DND-41 (cell line): ENCODE measurements at regions not wholly inside any gene's neighbourhood (a gene's known extent, or its start where the extent isn't known, plus 50 kb on each side); places are given as distances from the start of the nearest gene placed in this dataset.
A peak's percentile ranks its signal among the peaks of the same experiment; 100 is the strongest.

Experiments used
- ATAC-seq: fragments of 200-7000 bp; cut with Tn5 transposase; 3 replicates; pipeline ENCODE4 v1.9.1; 2021; ENCODE audit warnings: low read depth; ENCODE audit not compliant: insufficient read depth
- DNase-seq: peaks from one replicate; pipeline ENCODE4 v3.0.0-alpha.2; 2020
- H2AFZ ChIP-seq: 2 replicates; pipeline ENCODE4 v1.6.0; 2012; ENCODE audit warnings: low read depth, low read length
- H3K27ac ChIP-seq: 2 replicates; pipeline ENCODE4 v1.5.1; 2012; ENCODE audit warnings: low read length, inconsistent platforms
- H3K27me3 ChIP-seq: fragments of 200-600 bp; sonication (generic); 2 replicates; pipeline ENCODE4 v1.6.0; 2012; ENCODE audit warnings: low read length, mild to moderate bottlenecking, inconsistent platforms; ENCODE audit not compliant: insufficient read depth, poor library complexity
- H3K36me3 ChIP-seq: 2 replicates; pipeline ENCODE4 v1.5.1; 2012; ENCODE audit warnings: low read length, inconsistent platforms; ENCODE audit not compliant: insufficient read depth
- H3K4me1 ChIP-seq: 2 replicates; pipeline ENCODE4 v1.5.1; 2012; ENCODE audit warnings: mild to moderate bottlenecking, low read length; ENCODE audit not compliant: insufficient read depth
- H3K4me2 ChIP-seq: 2 replicates; pipeline ENCODE4 v1.6.0; 2012; ENCODE audit warnings: mild to moderate bottlenecking, moderate library complexity, low read length, inconsistent platforms; ENCODE audit not compliant: insufficient read depth
- H3K4me3 ChIP-seq, 2 experiments: fragments of 200-600 bp in 1 of 2; shearing (Covaris generic) in 1 of 2; 2 replicates each; pipeline ENCODE4 v1.5.1; 2012 to 2016; ENCODE audit warnings: inconsistent platforms in 2 of 2, low read length in 2 of 2, mild to moderate bottlenecking in 2 of 2, low read depth in 1 of 2, moderate library complexity in 1 of 2
- H3K79me2 ChIP-seq: 2 replicates; pipeline ENCODE4 v1.6.0; 2012; ENCODE audit warnings: low read length, inconsistent platforms; ENCODE audit not compliant: insufficient read depth
- H3K9ac ChIP-seq: 2 replicates; pipeline ENCODE4 v1.6.0; 2012; ENCODE audit warnings: low read depth, mild to moderate bottlenecking, inconsistent platforms, low read length, moderate library complexity
- H3K9me3 ChIP-seq: 2 replicates; pipeline ENCODE4 v1.5.1; 2012; ENCODE audit warnings: low read length, moderate library complexity, mild to moderate bottlenecking, inconsistent platforms; ENCODE audit not compliant: insufficient read depth, severe bottlenecking
- H4K20me1 ChIP-seq: 2 replicates; pipeline ENCODE4 v1.6.0; 2012; ENCODE audit warnings: low read length; ENCODE audit not compliant: insufficient read depth
- EZH2 ChIP-seq: IDR thresholded peaks from 3 replicates; pipeline ENCODE4 v1.6.1; 2012; ENCODE audit warnings: borderline replicate concordance, low read depth, mild to moderate bottlenecking, moderate library complexity, low read length, inconsistent platforms; ENCODE audit not compliant: severe bottlenecking
- TF ChIP-seq, protein P1 (sequence below): IDR thresholded peaks from 2 replicates; pipeline ENCODE4 v1.5.1; 2012; ENCODE audit warnings: borderline replicate concordance, low read length, moderate library complexity, mild to moderate bottlenecking; ENCODE audit not compliant: poor library complexity, severe bottlenecking; ENCODE audit errors: extremely low read depth

GRCh38 chr2:16774980-16775898, 109.6 kb upstream of the CYRIA start:
- ATAC-seq (no peak), DNase-seq (no peak)
- H2AFZ ChIP-seq = no peak overlapping the region
- no peak overlapping the region for H3K4me2 ChIP-seq
- no peaks in the 10 kb centered on the region for H3K4me1 ChIP-seq
- H3K9ac ChIP-seq = no peak overlapping the region
- H3K27ac ChIP-seq = no peak overlapping the region
- H3K4me3 ChIP-seq = no peak overlapping the region
- H3K79me2 ChIP-seq = no peaks in the 10 kb centered on the region
- no peaks in the 10 kb centered on the region for H3K27me3 ChIP-seq
- no peaks in the 10 kb centered on the region for H3K36me3 ChIP-seq
- no peaks in the 10 kb centered on the region for H4K20me1 ChIP-seq
- no peaks in the 10 kb centered on the region for H3K9me3 ChIP-seq
- TF ChIP-seq, protein P1, sequence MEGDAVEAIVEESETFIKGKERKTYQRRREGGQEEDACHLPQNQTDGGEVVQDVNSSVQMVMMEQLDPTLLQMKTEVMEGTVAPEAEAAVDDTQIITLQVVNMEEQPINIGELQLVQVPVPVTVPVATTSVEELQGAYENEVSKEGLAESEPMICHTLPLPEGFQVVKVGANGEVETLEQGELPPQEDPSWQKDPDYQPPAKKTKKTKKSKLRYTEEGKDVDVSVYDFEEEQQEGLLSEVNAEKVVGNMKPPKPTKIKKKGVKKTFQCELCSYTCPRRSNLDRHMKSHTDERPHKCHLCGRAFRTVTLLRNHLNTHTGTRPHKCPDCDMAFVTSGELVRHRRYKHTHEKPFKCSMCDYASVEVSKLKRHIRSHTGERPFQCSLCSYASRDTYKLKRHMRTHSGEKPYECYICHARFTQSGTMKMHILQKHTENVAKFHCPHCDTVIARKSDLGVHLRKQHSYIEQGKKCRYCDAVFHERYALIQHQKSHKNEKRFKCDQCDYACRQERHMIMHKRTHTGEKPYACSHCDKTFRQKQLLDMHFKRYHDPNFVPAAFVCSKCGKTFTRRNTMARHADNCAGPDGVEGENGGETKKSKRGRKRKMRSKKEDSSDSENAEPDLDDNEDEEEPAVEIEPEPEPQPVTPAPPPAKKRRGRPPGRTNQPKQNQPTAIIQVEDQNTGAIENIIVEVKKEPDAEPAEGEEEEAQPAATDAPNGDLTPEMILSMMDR = no peak
- TF ChIP-seq EZH2 = no peak

- ATAC-seq = no peak
- no peak overlapping the region for H3K9ac ChIP-seq
- no peaks in the 10 kb centered on the region for H3K9me3 ChIP-seq
- no peak overlapping the region for H3K27ac ChIP-seq
- TF ChIP-seq, protein P1 = no peak
- TF ChIP-seq EZH2 = no peak
- H3K79me2 ChIP-seq = no peaks in the 10 kb centered on the region
- no peaks in the 10 kb centered on the region for H4K20me1 ChIP-seq
- DNase-seq = no peak
- H2AFZ ChIP-seq = no peak overlapping the region
- no peaks in the 10 kb centered on the region for H3K27me3 ChIP-seq
- no peaks in the 10 kb centered on the region for H3K36me3 ChIP-seq
- no peaks in the 10 kb centered on the region for H3K4me1 ChIP-seq
- no peak overlapping the region for H3K4me2 ChIP-seq
- H3K4me3 ChIP-seq = no peak overlapping the region
These were observed 108.5 kb upstream of the CYRIA start for GRCh38 chr2:16774091-16774490.

- Histone ChIP-seq H3K4me3 (no peak overlapping the region), H3K27ac (no peak overlapping the region), H3K9ac (no peak overlapping the region), H3K27me3 (no peaks in the 10 kb centered on the region), H3K4me2 (no peak overlapping the region), H3K4me1 (no peaks in the 10 kb centered on the region), H4K20me1 (no peaks in the 10 kb centered on the region), H3K9me3 (no peaks in the 10 kb centered on the region), H2AFZ (no peak overlapping the region), H3K79me2 (no peaks in the 10 kb centered on the region), H3K36me3 (no peaks in the 10 kb centered on the region)
- DNase-seq (peak; percentile 23), ATAC-seq (peak; percentile 74)
- TF ChIP-seq EZH2 = no peak
- TF ChIP-seq, protein P1 = peak; percentile 64
These were observed 107.6 kb upstream of the CYRIA start for GRCh38 chr2:16773080-16773713.
